ENCODE measurements at regions not wholly inside any gene's neighbourhood (a gene's known extent, or its start where the extent isn't known, plus 50 kb on each side); places are given as distances from the start of the nearest gene placed in this dataset.

DNA sequence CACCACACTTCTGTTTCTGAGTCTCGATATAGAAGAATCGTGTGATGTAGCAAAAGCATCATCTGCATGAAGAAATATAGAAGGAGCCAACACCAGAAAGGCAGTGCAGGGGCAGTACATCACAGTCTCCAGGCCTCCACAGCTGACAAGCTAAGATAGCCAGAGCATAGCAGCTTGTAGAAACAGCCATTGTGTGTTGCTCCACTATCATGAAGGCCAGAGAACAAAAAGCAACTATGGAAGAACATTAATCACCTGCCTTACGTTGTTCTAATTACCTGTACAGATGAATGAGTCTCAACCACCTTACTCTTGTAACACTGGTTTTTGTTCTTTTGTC lies 129.0 kb downstream of the RND3 start:
- TF ChIP-seq, protein P1, sequence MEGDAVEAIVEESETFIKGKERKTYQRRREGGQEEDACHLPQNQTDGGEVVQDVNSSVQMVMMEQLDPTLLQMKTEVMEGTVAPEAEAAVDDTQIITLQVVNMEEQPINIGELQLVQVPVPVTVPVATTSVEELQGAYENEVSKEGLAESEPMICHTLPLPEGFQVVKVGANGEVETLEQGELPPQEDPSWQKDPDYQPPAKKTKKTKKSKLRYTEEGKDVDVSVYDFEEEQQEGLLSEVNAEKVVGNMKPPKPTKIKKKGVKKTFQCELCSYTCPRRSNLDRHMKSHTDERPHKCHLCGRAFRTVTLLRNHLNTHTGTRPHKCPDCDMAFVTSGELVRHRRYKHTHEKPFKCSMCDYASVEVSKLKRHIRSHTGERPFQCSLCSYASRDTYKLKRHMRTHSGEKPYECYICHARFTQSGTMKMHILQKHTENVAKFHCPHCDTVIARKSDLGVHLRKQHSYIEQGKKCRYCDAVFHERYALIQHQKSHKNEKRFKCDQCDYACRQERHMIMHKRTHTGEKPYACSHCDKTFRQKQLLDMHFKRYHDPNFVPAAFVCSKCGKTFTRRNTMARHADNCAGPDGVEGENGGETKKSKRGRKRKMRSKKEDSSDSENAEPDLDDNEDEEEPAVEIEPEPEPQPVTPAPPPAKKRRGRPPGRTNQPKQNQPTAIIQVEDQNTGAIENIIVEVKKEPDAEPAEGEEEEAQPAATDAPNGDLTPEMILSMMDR (conservative IDR thresholded peaks at IDR 0.05; ENCODE audit: low read length): no peak
- no peak for TF ChIP-seq EZH2phosphoT487 (IDR thresholded peaks at IDR 0.05; ENCODE audit: borderline replicate concordance)

Measured in Loucy (cell line).